DOHH2 (cell line): ENCODE measurements at regions not wholly inside any gene's neighbourhood (a gene's known extent, or its start where the extent isn't known, plus 50 kb on each side); places are given as distances from the start of the nearest gene placed in this dataset.

Experiments used
- EZH2phosphoT487 ChIP-seq: fragments of 200-600 bp; sonication (generic); IDR thresholded peaks from 2 replicates; pipeline ENCODE4 v1.6.1; 2017; ENCODE audit warnings: borderline replicate concordance, mild to moderate bottlenecking, antibody characterized with exemption, low read length, moderate library complexity, mixed read lengths
- TF ChIP-seq, protein P1 (sequence below): fragments of 200-600 bp; sonication (generic); IDR thresholded peaks from one replicate; pipeline ENCODE4 v1.5.1; 2014; ENCODE audit warnings: antibody characterized with exemption, mild to moderate bottlenecking, low read depth, low read length; ENCODE audit not compliant: poor library complexity, severe bottlenecking

DNA sequence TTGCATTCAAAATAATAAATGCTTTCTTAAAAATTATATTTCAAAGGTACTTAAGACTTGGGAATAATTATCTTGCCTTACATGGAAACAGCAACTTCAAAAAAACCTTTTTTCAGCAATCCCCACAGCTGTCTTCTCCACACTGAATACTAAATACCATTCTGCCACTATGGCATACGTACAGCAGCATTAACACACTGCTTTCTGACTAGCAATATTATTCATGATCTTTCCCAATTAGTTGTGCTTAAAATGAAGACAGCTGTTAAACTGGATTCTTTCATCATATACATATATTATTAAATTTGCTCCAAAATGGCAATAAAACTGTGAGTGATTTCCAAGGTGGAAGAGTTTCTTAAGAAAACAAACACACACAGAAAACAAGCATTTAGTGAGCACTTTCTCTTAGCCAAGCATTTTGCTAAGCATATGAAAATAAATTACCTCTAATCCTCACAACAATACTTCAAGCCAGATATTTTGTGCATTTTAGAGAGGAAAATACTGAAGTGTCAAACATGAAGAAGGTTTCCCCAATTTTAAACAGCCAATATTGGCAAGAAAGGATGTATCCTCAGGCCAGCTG, 609.5 kb downstream of the SLITRK1 start:
- TF ChIP-seq, protein P1, sequence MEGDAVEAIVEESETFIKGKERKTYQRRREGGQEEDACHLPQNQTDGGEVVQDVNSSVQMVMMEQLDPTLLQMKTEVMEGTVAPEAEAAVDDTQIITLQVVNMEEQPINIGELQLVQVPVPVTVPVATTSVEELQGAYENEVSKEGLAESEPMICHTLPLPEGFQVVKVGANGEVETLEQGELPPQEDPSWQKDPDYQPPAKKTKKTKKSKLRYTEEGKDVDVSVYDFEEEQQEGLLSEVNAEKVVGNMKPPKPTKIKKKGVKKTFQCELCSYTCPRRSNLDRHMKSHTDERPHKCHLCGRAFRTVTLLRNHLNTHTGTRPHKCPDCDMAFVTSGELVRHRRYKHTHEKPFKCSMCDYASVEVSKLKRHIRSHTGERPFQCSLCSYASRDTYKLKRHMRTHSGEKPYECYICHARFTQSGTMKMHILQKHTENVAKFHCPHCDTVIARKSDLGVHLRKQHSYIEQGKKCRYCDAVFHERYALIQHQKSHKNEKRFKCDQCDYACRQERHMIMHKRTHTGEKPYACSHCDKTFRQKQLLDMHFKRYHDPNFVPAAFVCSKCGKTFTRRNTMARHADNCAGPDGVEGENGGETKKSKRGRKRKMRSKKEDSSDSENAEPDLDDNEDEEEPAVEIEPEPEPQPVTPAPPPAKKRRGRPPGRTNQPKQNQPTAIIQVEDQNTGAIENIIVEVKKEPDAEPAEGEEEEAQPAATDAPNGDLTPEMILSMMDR = no peak
- no peak for TF ChIP-seq EZH2phosphoT487
